ENCODE measurements at regions not wholly inside any gene's neighbourhood (a gene's known extent, or its start where the extent isn't known, plus 50 kb on each side); places are given as distances from the start of the nearest gene placed in this dataset.

DNA sequence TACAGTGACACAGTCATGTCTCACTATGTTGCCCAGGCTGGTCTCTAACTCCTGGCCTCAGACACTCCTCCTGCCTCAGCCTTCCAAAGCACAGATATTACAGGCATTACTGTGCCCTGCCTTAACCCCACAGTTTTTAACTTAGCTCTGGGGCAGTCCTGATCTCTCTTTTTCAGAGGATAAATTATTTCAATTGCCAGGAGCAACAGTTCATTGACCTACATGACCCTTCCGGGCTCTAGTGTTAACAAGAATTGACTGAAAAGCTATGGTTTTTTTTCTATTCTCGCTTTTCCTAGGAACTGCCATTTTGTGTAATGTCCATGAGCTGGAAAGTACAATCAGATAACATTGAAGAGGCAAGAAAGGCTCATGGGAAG lies 92.8 kb downstream of the HNRNPLL start:
- intact Hi-C loops (cut with DNase I), result no loop called here
- DNase-seq (ENCODE audit: low spot score in 2 of 2), result no peak
- H3K4me3 ChIP-seq, result no peak overlapping the region
- peak overlapping the region; percentile 35 to 66 for H3K27ac ChIP-seq
- no peaks in the 10 kb centered on the region for H3K27me3 ChIP-seq
- TF ChIP-seq, protein P1, sequence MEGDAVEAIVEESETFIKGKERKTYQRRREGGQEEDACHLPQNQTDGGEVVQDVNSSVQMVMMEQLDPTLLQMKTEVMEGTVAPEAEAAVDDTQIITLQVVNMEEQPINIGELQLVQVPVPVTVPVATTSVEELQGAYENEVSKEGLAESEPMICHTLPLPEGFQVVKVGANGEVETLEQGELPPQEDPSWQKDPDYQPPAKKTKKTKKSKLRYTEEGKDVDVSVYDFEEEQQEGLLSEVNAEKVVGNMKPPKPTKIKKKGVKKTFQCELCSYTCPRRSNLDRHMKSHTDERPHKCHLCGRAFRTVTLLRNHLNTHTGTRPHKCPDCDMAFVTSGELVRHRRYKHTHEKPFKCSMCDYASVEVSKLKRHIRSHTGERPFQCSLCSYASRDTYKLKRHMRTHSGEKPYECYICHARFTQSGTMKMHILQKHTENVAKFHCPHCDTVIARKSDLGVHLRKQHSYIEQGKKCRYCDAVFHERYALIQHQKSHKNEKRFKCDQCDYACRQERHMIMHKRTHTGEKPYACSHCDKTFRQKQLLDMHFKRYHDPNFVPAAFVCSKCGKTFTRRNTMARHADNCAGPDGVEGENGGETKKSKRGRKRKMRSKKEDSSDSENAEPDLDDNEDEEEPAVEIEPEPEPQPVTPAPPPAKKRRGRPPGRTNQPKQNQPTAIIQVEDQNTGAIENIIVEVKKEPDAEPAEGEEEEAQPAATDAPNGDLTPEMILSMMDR (IDR thresholded peaks at IDR 0.05), result no peak
- no peaks in the 10 kb centered on the region for H3K36me3 ChIP-seq
- H3K9me3 ChIP-seq, result no peaks in the 10 kb centered on the region
- peaks cover 0 to 15% of the 10 kb centered on the region in 2 donors for H3K4me1 ChIP-seq

DNA sequence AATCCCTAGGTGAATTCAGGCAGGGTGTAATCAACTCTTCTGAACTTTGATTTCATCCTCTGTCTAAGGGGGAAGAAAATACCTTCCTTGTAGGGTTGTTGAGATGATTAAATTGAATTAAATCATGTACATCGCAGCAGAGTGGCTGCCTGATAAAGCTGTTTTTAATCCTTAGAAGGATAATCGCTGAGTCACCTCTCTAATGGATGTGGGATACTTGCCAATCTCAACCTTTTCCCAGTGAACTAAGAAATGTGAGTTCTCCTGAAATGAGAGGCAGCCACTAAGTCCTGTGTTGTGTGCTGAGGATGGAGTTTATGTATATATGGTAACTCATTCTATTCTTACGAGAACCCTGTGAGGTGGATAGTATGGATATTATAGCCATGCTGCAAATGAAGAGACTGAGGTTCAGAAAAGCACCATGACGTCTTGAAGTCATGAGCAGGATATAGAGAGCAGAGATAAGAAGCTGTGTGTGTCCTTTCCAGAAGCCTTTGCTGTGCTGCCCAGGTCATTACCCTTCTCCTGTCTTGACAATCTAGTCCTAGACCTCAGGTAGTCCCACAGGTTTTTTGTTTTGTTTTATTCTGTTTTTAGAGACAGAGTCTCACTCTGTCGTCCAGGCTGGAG lies 93.3 kb downstream of the HNRNPLL start:
- H3K36me3 ChIP-seq, result no peaks in the 10 kb centered on the region
- no peaks in the 10 kb centered on the region for H3K9me3 ChIP-seq
- H3K27me3 ChIP-seq, result no peaks in the 10 kb centered on the region
- no peak overlapping the region for H3K4me3 ChIP-seq
- peaks cover 0 to 15% of the 10 kb centered on the region in 2 donors for H3K4me1 ChIP-seq
- intact Hi-C loops (cut with DNase I), result no loop called here
- H3K27ac ChIP-seq, result peak overlapping the region; percentile 35 to 66
- TF ChIP-seq, protein P1 (IDR thresholded peaks at IDR 0.05), result no peak
- no peak for DNase-seq (ENCODE audit: low spot score in 2 of 2)

DNA sequence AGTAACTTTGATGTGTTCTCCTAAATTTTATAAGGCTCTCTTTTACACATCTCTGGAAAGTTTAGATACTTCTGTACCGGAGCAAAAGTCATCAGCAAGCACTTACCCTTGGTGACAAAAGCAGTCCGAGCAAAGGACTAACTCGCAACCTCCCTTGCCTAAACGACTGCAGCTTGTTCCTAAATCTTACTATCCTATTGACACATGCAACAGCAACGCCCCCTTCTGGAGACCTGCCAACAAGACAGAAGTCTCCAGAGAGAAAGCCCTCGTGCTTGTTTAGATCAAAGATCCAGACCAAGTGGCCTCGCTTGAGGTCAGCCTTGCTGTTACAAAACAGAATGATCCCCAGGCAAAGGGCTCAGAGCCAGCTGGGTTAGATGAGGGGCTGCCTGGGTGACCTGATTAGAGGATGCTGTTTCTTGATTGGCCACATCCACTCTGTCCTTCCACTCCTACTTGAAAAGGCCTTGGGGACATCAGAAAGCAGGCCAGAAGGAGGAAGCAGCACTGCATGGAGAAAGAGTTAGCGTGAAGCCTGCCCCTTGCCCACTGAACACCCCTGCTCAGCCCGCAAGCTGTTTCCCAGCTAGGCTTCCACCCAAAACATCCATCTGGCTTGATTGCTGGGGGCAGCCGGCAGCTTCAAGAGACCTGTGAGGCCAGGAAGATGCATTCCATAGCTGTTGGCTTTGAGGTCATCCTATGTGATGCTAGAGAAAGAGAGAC lies 94.3 kb downstream of the HNRNPLL start:
- Histone ChIP-seq H3K4me1 (peaks cover 0 to 15% of the 10 kb centered on the region in 2 donors), H3K4me3 (no peak overlapping the region), H3K27me3 (no peaks in the 10 kb centered on the region), H3K27ac (peak overlapping the region; percentile 35 to 66), H3K36me3 (no peaks in the 10 kb centered on the region), H3K9me3 (no peaks in the 10 kb centered on the region)
- TF ChIP-seq, protein P1 (IDR thresholded peaks at IDR 0.05), result peak in 2 of 3 experiments; percentile 9 to 10
- intact Hi-C loops (cut with DNase I), result no loop called here
- DNase-seq (ENCODE audit: low spot score in 2 of 2), result peak; percentile 67 to 91

DNA sequence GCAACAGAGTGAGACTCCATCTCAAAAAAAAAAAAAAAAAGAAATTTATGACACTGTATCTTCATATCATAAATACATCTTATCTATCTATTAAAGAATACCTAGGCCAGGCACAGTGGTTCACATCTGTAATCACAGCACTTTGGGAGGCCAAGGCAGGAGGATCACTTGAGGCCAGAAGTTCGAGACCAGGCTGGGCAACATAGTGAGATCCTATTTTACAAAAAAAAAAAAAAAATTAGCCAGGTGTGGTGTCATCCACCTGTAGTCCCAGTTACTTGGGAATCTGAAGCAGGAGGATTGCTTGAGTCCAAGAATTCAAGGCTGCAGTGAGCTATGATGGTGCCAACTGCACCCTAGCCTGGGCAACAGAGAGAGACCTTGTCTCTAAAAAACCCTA lies 95.0 kb downstream of the HNRNPLL start:
- Histone ChIP-seq H3K9me3 (peaks cover 0 to 2% of the 10 kb centered on the region in 2 donors), H3K27me3 (no peaks in the 10 kb centered on the region), H3K4me1 (peaks cover 0 to 15% of the 10 kb centered on the region in 2 donors), H3K36me3 (no peaks in the 10 kb centered on the region), H3K4me3 (no peak overlapping the region), H3K27ac (no peak overlapping the region)
- TF ChIP-seq, protein P1 (IDR thresholded peaks at IDR 0.05), result no peak
- intact Hi-C loops (cut with DNase I), result no loop called here
- no peak for DNase-seq (ENCODE audit: low spot score in 2 of 2)

DNA sequence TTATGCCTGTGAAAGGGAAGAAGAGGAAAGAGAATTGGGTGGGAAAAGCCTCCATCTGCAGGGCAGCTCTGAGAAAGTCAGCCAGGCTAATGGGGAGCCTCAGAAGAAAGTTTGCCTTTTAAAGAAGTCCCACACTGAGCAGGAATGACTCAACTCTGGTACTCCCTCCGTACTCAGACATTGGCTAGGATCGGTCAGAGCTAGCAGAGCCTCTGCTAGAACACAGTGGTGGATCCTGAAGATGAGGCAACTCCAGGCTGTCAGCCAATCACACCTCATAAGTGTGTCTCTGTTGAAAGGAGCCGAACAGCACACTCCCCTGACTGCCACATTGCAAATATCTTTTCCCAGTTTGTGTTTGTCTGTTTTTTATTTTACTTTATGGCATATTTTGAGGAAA lies 96.9 kb downstream of the HNRNPLL start:
- Histone ChIP-seq H3K4me1 (peaks cover 0 to 15% of the 10 kb centered on the region in 2 donors), H3K27ac (peak overlapping the region; percentile 56 to 62), H3K9me3 (peaks cover 0 to 10% of the 10 kb centered on the region in 2 donors), H3K27me3 (no peaks in the 10 kb centered on the region), H3K4me3 (no peak overlapping the region), H3K36me3 (no peaks in the 10 kb centered on the region)
- intact Hi-C loops (cut with DNase I), result no loop called here
- TF ChIP-seq, protein P1 (IDR thresholded peaks at IDR 0.05), result no peak
- DNase-seq (ENCODE audit: low spot score in 2 of 2), result peak in 1 of 2 donors; percentile 77

Data from ascending aorta (tissue), 2 donors.